ENCODE measurements at regions not wholly inside any gene's neighbourhood (a gene's known extent, or its start where the extent isn't known, plus 50 kb on each side); places are given as distances from the start of the nearest gene placed in this dataset.

- Histone ChIP-seq H3K9me2 (ENCODE audit: insufficient read depth) (no peaks in the 10 kb centered on the region), H2AFZ (ENCODE audit: low read depth, low read length, poor library complexity, severe bottlenecking) (no peak overlapping the region), H3K36me3 (ENCODE audit: control insufficient read depth in 1 of 2, insufficient read depth in 2 of 2, low read length in 2 of 2) (no peaks in the 10 kb centered on the region), H3K9me3 (ENCODE audit: control insufficient read depth in 1 of 2, insufficient read depth in 1 of 2, low read depth in 1 of 2, low read length in 2 of 2) (no peaks in the 10 kb centered on the region), H3K4me1 (ENCODE audit: control insufficient read depth in 1 of 2, insufficient read depth in 2 of 2, low read length in 2 of 2) (no peaks in the 10 kb centered on the region), H4K20me1 (ENCODE audit: insufficient read depth) (no peaks in the 10 kb centered on the region), H3K79me2 (ENCODE audit: insufficient read depth, low read length) (no peaks in the 10 kb centered on the region), H3K27ac (ENCODE audit: low read depth, low read length) (no peak overlapping the region), H3K4me3 (replicated peaks in 1 of 2; ENCODE audit: low read depth in 1 of 2, low read length in 2 of 2) (no peak overlapping the region), H3K4me2 (ENCODE audit: low read length) (no peak overlapping the region), H3K27me3 (ENCODE audit: insufficient read depth, low read length) (no peaks in the 10 kb centered on the region), H3K9ac (ENCODE audit: low read length) (no peak overlapping the region)
- POLR2A ChIA-PET: no interaction called here
- no peak for ATAC-seq
- BruUV-seq (replicated peaks): no TSS peak
- intact Hi-C loops (cut with micrococcal nuclease): no loop called here
- TF ChIP-seq EZH2phosphoT487 (IDR thresholded peaks at IDR 0.05; ENCODE audit: borderline replicate concordance): no peak
- TF ChIP-seq ZBTB33 (IDR thresholded peaks at IDR 0.05; ENCODE audit: extremely low read depth, insufficient replicate concordance, low read length): no peak
- TF ChIP-seq ZNF274 (IDR thresholded peaks at IDR 0.05; ENCODE audit: low read depth, low read length): no peak
- TF ChIP-seq JUND (IDR thresholded peaks at IDR 0.05): no peak
- TF ChIP-seq MAX (IDR thresholded peaks at IDR 0.05): no peak
- TF ChIP-seq TCF7L2 (IDR thresholded peaks at IDR 0.05; ENCODE audit: borderline replicate concordance, extremely low read depth, insufficient read depth, insufficient read length): no peak
- TF ChIP-seq RAD21 (IDR thresholded peaks at IDR 0.05; ENCODE audit: low read depth): no peak
- TF ChIP-seq SIN3A (IDR thresholded peaks at IDR 0.05; ENCODE audit: low read depth): no peak
- no peak for TF ChIP-seq EZH2 (IDR thresholded peaks at IDR 0.05)
- TF ChIP-seq REST (IDR thresholded peaks at IDR 0.05; ENCODE audit: low read depth): no peak
- TF ChIP-seq YY1 (IDR thresholded peaks at IDR 0.05; ENCODE audit: extremely low read depth, insufficient replicate concordance, low read depth, low read length): no peak
- TF ChIP-seq CEBPB (IDR thresholded peaks at IDR 0.05; ENCODE audit: low read depth): no peak
- TF ChIP-seq SP1 (IDR thresholded peaks at IDR 0.05; ENCODE audit: low read depth): no peak
- no peak for TF ChIP-seq SRF (IDR thresholded peaks at IDR 0.05; ENCODE audit: low read depth)
- no peak for TF ChIP-seq ATF3 (IDR thresholded peaks at IDR 0.05)
- TF ChIP-seq CBX3 (IDR thresholded peaks at IDR 0.05; ENCODE audit: low read depth): no peak
- TF ChIP-seq EGR1 (IDR thresholded peaks at IDR 0.05; ENCODE audit: low read depth): no peak
- no peak for TF ChIP-seq POLR2AphosphoS5 (IDR thresholded peaks at IDR 0.05; ENCODE audit: low read depth, low read length)
- no peak for TF ChIP-seq ZFX (IDR thresholded peaks at IDR 0.05)
- RAD21 ChIA-PET (ENCODE audit: low non-redundant PET in 1 of 2, low total read pairs in 2 of 2, uncharacterized antibody in 2 of 2, unreplicated experiment in 2 of 2): no interaction called here
- CTCF ChIA-PET: interaction anchor here (0.8 to 1.3 kb wide), 4 partner anchors 10 to 1369 kb away, joined by 3 to 4 read pairs (median 4); no protein-coding TSS in a partner anchor
- DNase-seq (ENCODE audit: low read depth, low spot score): no peak
Measured at GRCh38 chr4:171629182-171629581, 184.0 kb upstream of the GALNTL6 start.
